GM18498 (cell line): ENCODE measurements at regions not wholly inside any gene's neighbourhood (a gene's known extent, or its start where the extent isn't known, plus 50 kb on each side); places are given as distances from the start of the nearest gene placed in this dataset.

Experiments
- ATAC-seq: cut with Tn5 transposase; IDR thresholded peaks from one replicate; pipeline ENCODE4 v1.9.1; 2021; ENCODE audit warnings: mild to moderate bottlenecking, moderate library complexity; ENCODE audit not compliant: unreplicated experiment

DNA sequence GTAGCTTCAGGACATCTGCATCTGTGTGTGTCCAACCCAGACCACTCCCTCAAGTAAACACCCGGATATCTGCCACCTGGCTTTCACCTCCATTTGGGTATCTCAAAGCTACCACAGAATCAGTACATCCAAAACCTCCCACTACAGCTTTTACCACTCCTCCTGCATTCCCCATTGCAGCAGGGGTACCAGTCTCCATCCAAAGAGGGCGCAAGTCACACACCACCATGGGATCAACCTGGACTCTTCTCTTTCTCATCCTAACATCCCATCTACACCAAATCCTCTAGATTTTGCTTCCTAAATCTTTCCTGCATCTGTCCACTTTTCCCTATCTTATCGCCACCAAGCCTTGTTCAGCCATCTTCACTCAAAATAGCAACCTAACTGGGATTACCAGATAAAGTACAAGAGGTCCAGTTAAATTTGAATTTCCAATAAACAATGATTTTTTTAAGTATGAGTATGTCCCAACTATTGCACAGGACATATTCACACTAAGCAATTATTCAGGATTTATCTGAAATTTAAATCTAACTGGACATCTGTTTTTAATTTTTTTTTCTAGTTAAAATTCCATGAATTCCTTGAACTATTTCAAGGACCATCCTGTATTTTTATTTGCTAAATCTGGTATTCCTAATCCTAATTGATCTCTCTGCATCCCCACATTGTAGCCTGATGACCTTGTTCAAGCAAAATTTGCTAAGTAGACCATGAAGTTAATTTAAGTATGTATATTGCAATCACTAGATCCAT, 164.3 kb upstream of the MLN start:
- no peak for ATAC-seq

DNA sequence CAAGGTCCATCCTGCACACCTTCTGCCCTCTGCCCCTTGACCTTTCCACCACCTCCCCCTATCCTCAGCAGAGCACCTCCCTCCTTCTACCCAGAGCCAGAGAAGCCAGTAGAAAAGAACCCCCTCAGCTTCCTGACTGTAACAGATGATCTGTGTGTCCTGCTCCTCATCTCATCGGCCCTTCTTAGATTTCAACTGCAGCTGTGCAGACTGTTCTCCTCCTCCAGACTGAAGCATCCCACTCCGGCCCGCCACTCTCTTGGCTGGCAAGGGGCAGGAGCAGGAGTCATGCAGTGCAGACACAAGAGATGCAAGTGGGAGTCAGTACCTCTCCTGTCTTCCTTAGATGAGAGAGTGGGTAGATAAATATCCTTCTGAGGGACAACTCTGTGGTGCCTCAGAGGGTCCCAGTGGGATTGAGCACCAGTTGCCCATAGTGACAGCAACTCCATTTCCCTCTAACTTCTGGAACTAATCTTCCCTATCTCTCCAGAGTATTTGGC, 163.5 kb upstream of the MLN start:
- no peak for ATAC-seq

DNA sequence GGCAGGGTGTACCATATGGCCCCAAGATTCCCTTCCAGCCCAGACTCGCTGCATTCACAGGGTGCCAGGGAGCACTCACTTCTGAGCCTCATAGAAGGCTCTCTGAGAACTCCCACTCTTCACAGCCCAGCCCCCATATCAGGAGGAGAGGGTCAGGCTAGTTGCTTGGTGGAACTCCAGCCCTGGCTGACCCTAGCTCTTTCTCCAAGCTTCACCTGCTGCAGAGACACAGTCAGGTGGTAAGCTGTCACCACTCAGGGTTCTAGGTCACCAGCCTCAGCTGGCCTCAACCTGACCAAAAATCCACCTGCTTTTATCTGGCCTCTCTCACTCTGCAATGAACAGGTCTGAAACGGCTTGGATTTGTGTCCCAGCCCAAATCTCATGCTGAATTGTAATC, 162.7 kb upstream of the MLN start:
- ATAC-seq: no peak

DNA sequence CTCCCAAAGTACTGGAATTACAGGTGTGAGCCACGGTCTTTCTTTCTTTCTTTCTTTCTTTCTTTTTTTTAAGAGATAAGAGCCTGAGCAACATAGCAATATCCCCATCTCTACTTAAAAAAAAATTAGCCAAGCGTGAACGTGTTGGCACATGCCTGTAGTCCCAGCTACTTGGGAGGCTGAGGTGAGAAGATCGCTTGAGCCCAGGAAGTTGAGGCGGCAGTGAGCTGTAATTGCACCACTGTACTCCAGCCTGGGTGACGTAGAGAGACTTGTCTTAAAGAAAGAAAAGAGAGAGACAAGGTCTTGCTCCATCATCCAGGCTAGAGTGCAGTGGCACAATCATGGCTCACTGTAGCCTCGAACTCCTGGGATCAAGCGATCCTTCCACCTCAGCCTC, 162.0 kb upstream of the MLN start:
- no peak for ATAC-seq

DNA sequence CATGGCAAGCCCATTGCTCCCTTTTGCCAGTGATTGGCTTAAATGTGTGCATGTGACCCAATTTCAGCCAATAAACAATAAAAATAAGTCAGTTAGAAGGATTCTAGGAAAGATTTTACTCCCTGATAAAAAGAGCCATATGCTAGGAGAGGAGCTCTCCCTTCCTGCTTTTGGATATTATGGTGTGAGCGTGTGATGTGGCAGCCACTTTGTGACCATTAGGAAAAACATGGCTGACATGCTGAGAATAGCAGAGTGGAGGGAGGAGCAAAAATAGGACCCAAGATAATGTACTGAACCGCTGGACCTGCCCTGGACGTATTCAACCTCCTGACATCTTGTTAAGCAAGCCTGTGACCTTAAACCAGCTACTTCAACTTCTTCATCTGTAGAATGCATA, 160.6 kb upstream of the MLN start:
- no peak for ATAC-seq

DNA sequence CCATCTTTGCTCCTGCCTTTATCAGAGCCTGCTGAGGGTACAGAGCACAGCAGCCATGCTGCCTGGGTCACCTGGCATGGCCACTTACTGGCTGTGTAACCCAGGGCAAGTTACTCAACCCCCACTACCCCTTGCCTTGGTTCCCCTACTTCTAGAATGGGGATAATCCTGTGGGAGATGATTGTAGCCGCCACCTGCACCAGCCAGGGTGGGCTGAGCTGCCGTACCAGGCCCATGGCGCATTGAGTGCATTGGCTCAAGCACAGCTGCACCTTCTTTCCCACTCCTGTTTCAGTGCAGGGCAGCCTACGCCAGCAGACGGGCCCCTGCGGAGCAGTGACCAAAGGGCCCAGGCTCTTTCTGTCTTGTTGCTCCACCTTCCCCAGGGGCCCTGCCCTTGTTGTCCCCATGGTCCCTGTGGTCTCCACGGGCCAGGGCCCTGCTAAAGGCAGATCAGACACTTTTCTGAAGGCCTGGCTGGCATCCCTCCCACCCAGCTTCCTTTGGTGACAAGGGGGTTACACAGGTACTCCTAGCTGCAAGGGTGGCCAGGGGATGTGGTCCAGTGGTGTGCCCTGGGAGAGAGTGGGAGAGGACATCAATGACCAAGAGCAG, 159.4 kb upstream of the MLN start:
- no peak for ATAC-seq

DNA sequence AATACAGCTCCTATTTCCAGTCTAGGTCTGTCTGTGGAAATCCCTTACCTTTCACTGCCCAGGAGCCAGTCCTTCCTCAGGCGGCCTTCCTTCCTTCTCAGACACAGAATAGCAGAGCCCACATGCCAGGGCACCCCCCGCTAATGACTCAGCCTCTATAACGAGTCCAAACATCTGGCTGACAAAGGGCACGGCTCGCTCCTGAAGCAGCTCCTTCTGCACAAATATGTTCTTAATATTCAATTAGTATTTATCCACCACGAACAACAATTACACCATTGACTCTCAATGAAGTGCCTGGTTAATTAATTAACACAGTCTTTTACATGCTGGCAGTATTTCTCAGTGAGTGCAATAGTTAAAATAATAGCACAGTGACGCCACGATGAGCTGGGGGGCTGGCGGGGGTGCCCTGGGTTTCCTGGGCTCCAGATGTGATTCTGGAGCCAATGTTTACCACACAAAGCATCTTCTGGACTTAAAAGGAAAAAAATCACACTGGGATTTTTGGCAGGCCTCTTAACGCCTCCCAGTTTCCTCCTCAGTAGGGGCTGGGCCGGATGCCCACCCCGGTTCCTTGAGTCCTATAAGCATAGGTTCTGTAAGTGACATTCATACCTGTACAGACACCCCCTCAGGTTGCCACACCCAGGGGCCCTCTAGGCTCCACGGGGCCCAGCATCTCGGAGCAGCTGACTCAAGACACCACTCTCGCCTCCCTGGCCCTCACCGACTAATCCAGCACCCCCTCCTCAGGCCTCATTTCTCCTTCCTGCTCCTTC, 158.6 kb upstream of the MLN start:
- ATAC-seq: no peak

DNA sequence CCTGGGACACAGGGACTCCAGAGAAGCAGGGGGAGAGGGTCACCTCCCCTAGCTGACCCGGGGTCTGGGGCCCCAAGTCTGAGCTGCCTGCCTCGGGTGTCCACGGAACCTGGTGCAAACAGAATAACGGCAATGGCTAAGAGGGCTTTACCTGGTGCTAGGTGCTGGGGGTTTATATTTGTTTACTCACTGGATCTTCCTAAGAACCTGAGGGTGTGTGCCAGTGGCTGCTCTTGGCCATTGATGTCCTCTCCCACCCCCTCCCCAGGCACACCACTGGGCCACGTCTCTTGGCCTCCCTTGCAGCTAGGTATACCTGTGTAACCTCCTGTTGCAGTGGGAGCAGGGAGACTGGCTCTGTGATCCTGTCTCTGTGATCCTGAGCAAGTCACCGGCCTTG, 157.9 kb upstream of the MLN start:
- ATAC-seq: no peak

DNA sequence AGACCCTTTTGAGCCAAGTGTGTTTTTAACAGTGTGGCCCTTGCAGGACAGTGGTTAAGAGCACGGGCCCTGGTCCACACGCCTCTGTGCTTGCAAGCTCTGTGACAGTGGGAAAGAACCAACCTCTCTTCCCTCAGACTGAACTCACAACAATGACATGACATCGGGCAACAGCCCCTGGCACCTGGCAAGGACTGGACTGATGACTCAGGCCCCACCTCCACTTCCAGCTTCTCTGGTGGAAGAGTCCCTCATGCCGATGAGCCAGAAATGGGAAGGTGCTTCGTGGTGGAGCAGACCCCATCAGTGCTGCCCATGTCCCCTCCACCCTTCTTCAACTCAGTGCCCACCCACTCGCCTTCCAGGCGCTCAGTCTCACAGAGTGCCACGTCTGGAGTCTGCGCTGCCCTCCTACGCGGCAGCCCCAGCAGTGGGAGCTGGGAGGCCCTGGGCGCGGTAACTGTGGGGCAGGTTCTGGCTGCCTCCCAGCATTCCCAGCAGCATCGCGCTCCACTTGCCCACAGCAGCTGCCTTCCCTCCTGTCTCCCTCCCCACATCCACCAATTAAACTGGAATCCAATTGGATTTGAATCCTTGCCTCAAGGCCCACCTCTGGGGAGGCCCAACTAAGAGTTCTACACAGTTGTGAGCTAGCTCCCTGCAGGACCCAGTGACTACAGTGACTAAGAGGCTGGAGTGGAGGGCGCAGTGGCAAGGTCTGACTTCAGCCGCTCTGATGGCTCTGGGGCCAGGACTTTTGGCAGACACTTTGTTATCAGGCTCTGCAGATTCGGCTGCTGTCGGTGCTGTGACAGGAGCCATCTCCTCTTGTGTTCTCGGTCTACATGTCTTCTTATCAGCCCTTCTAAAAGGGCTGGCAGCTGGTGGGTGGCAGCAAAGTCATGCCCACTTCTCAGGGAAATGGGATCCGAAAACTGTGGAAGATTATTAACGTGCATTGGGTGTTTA, 156.8 kb upstream of the MLN start:
- ATAC-seq: no peak

DNA sequence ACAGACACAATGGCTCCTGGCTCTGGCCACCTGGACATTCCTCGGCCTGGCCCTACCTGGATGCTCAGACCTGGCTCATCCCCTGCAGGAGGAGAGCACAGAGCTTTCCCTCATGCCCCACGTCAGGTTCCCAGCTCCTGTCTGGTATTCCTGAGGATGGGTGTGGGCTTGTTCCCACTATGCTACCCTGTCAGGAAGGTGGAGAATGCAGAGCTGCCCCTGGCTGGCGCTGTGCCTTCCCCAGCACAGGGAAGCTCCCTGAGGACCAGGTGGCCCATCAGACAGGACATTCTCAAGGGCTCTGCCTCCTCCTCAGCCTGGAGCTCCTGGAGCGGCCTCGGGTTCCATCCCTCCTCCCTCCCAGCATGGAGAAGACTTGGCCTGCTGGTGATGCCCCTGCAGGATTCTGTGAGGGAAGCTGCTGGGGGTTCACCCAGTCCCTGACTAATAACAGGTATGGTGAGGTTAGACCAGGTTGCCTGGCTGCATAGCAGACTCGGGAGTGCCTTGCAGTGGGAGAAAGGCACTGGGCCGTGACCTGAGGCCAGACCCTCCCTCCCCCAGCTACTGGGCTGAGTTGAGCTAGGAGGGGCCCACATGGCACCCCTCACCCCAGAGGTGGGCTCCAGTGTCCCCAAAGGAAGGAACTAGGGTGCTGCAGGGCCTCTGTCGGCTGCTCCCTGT, 156.0 kb upstream of the MLN start:
- ATAC-seq: no peak

DNA sequence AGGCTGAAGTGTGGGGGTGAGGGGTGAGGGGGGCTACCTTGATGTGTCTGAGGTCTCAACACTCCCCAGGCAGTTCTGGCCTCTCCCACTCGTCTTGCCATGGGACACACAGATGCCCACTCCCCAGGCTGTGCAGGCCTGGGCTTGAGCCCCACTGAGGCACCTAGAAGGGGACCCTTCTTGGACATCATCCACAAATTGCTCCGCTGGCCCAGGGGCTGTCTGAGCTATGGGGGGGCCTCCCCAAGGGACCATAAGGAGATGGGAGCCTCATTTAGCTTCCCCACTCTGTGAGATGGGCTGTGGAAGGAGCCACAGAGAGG, 155.5 kb upstream of the MLN start:
- no peak for ATAC-seq

DNA sequence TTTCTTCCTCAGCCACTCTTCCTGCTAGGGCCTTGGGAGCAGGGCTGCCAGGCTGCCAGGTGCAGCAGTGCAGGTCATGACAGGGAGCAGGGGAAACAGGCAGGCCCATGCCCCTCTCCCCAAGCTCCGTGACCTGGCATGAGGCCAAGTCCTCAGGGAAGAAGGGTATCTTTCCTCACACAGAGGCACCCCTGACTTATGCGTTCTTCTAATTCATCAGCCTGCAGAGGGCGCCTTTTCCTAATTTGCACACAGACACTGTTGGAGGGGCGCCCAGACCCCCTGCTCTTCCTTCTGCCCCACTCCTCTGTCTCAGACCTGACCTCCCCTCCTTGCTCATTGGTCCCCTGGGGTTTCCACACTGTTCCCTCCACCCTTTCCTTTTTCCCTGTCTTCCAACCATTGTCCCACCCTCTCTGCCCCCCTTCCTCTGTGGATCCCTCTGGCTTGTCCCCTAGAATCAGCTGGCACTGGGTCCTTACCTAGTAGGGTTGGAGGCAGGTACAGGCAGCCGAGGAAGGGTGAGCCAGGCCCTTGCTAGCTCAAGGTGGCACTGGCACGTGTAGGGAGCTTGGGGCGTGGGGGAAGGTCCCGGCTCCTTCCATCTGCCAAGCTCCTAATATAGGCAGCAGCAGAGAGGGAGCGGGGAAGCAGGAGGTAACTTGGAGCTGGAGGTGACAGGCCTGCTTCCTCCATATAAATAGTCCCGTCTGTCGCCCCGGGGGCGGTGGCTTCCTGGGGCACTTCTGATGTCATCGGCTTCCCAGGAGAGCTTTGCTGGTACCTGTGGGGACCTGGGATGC, 154.9 kb upstream of the MLN start:
- ATAC-seq: no peak

DNA sequence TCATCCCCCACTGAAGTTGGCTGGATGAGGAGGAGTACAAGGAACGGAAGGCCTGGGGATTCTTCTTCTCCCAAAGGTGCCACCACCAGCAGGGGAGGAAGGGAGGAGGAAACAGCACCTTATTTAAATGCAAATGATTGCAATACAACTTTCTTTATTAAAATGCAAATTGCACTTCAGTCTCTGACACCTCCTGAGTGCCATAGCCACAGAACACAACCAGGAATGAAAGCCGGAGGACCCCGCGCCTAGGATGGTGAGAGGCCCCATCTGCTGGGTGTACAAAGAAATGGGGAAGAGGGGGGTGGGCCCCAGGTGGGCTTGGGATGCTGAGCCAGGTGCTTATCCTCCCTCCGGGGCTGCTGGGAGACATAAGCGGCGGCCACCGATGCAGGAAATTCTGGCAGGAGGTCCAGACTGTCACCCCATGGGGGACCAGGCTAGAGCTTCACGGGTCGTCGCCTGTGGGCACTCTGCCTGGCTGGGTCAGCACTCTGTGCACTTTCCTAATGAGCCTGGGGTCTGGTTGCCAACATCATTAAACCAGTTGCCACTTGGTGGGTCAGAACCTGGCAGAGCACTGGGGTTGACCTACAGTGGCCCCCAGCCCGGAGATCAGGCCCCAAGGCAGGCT, 154.2 kb upstream of the MLN start:
- ATAC-seq: no peak

DNA sequence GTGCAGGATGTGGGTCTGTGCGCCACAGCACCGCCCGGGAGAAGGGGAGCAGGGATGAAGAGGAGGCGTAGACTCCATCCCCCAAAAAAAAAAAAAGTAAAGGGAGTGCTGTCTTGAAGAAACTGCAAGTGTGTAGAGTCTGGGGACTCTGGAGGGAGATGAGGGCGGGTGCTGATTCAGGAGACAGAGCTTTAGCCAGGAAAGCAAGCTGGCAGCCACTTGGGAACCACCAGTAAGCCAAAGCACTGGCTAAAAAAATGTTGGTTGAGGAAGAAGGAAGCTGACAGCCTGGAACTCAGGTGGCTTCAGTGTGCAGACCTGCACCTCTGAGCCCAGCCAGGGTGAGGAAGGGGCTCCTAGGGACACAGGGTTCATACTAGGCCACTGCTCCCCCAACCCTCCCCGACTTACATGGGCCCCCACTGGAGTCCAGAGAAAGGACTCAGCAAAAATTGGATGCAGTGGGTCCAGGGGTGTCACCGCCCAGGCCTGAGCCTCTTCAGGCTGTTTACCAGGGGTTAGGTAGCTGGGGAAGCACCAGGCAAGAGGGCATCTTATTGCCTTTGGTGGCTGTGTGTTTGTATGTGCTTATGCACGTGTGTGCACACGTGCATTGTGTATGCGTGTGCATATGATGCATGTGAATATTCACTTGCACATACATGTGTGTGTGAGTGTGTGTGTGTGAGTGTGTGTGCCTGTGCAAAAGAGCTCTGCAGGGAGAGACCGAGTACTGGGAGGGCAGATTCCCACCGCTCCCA, 153.5 kb upstream of the MLN start:
- no peak for ATAC-seq

DNA sequence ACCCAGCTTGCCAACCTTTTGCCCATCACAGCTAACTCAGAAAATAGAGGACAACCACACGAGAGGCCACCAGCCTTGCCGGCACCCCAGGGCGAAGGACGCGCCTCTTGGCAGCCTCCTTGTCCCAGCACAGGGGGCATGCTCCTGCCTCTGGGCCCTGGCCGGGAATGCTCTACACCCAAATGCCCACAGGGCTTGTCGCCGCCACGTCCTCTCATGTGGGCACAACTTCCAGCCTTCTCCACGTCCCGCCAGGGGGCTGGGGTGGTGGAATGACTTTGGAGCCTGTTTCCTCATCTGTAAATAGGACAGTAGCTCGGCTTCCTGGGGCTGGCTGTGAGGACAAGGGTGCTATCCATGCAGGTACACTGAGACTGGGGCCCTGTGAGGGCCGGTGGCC, 152.4 kb upstream of the MLN start:
- ATAC-seq: no peak

DNA sequence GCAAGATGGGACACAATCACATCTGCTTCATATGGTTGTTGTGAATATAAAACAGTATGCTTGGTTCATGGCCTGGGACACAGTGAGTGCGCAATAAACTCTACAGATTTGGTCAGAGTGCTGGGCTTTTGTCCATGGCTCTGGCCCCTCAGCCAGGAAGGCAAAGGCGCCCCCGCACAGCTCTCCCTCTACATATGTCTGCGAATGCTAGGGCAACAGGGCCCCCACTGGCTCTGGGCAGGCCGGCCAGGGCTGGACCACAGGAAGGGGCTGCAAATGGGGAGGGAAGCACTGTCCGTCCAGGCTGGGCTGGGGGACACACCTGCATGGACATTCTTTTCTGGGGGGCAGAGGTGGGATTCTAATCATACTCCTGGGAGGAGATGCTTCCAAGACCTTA, 151.8 kb upstream of the MLN start:
- ATAC-seq: no peak

DNA sequence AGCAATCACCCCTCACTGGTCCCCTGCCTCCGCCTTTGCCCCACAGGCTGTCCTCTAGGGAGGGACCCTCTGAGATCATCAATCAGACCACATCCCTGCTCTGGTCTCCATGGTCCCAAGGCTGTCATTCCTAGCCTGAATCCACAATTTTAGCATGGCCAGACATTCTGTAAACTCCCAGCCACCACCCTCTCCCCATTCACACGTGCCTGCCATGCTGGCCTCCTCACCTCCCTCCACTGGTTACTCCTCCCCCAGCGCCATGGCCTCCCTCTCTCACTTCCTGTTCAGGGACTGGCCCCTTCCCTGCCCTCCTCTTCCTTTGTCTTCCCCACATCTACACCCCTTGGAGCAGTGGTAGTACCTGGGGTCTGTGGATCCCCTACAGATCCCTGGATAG, 150.7 kb upstream of the MLN start:
- ATAC-seq: no peak

DNA sequence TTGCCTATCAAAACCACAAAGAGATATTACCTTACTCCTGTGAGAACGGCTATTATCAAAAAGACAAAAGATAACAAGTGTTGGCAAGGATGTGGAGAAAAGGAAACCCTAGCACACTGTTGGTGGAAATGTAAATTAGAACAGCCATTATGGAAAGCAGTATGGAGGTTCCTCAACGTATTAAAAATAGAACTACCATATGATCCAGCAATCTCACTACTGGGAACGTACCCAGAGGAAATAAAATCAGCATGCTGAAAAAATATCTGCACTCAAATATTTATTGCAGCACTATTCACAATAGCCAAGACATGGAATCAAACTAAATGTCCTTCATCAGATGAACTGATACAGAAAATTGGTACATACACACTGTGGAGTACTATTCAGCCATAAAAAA, 149.4 kb upstream of the MLN start:
- ATAC-seq: no peak
